HG02678 (cell line): ENCODE measurements at regions not wholly inside any gene's neighbourhood (a gene's known extent, or its start where the extent isn't known, plus 50 kb on each side); places are given as distances from the start of the nearest gene placed in this dataset.

Source experiments
- ATAC-seq: cut with Tn5 transposase; IDR thresholded peaks from one replicate; pipeline ENCODE4 v1.9.1; 2021; ENCODE audit warnings: mild to moderate bottlenecking, moderate library complexity; ENCODE audit not compliant: unreplicated experiment

- no peak for ATAC-seq
These were observed 186.8 kb downstream of the ZEB2 start for GRCh38 chr2:144333143-144333555.

DNA sequence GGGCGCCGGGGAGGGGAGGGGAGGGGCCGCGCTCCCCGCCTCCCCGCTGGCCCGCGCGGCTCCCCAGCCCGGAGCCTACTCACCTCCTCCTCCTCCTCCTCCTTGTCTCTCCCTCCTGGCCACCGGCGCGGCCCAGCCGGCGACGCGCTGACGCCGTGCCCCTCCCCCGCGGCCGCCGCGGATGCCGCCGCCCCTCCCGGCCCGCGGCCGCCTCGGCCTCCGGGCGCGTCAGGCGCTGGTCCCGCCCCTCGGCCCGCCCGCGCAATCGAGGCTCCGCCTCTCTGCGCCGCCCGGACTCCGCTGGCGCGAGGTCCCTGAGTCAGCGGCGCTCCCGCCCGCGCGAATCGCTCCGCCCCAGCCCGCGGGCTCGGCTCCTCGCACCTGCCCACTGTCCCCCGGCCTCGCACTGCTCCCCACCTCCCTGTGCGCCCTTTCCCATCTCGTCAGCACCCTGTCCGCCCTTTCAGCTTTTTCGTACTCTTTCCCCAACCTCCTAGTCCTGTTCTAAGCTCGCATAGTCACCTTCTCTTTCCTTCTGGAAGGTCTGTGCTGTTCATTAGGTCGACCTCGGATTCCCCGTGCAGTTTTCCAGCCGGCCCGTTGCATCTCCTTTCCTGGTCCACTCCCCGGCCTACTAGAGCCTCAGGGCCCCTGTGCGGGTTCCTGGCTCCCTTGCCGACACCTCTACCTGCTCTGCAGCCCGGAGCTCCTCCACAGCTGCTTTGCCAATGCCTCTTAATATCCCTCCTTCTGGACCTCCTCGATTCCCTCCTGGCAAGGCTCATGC, 187.4 kb downstream of the ZEB2 start:
- peak; percentile 86 for ATAC-seq

GRCh38 chr2:144331674-144332355, 188.1 kb downstream of the ZEB2 start:
- peak; percentile 73 for ATAC-seq

DNA sequence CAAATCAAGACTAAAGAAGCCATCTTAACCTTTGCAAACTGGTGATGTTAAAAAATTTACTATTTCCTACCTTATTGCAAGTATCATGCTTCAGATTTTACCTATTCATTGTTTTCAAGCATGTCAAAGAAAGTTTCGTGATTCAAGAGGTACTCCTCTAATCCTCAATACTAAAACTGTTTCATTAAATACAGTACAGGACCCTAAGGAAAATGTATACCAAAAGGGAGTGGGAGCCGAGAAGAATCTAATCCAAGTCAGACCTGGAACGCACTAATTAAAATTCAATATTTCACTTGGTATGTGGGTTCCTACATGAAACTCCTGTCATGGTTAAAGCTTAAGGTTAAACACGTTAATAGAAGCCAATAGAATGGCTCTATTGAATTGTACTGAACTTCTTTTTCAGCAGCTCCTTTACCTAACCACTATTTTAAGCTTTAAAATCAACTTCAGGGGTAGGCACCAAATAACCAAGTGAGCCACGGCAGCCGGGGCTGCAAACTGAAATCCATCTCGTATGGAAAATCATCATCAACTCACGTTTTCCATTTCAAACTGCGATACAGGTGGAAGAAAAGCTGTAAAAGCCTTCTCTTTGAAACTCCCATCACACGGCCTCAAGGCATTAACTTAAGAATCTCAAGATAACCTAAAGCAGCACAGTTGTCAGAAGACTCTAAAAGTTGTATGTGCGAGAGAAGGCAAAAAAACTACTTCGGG, 188.8 kb downstream of the ZEB2 start:
- ATAC-seq: no peak

DNA sequence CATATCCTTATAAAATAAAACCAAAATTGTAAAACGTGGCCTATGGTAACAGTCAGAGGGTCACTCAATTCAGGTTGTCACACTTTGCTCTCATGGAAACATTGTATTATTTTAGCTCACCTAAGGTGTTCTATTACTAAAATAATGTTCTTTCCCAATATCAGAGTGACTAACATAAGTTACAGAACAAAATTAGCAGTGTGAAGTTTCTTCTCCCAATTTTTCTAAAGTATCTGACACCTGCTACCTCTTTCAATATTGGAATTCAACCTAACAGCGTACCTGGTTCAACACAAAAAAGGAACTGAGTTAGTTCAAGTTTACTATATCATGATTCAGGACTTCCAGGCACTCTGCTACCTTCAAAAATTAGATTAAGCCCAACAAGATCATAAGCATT, 190.4 kb downstream of the ZEB2 start:
- ATAC-seq: no peak

GRCh38 chr2:144328938-144329337, 191.0 kb downstream of the ZEB2 start:
- no peak for ATAC-seq

DNA sequence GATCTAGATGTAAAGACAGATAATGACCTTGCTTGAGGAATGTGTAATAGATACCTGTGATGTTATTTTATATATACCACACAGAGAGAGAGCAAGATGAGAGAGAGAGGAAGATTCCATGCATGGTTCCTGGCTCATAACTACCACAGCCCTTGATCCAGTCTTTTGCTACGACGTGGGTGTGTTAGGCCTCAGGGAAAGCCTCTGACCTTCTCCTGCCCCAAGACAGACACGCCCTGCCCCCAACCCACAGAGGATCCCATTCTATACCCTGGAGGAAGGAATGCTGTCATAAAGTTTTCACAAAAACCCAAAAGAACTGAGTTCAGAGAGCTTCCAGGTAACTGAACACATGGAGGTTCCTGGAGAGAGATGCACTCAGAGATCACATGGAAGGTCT, 193.1 kb downstream of the ZEB2 start:
- no peak for ATAC-seq

DNA sequence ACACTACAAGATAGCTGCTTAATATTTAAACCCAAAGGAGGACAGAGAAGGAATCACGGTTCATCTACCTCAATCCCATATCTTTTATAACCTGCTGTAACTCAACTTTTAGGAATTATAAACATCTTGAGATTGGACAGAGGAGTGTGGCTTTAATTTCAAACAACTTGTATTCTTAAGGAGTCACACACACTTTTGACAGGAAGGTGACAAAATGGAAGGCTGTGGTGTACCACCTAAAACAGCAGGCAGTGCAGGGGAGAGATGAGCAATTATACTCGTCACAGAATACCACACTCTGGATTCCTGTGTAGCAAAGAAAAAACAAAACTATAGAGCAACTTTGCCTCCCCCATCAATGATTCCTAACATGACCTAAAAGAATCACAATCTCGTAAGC, 194.8 kb downstream of the ZEB2 start:
- peak; percentile 55 for ATAC-seq

GRCh38 chr2:144324446-144325045, 195.4 kb downstream of the ZEB2 start:
- ATAC-seq: peak; percentile 42

- ATAC-seq: peak; percentile 56
These were observed 196.0 kb downstream of the ZEB2 start for GRCh38 chr2:144323946-144324345.

- ATAC-seq: no peak
These were observed 197.5 kb downstream of the ZEB2 start for GRCh38 chr2:144322379-144322778.

DNA sequence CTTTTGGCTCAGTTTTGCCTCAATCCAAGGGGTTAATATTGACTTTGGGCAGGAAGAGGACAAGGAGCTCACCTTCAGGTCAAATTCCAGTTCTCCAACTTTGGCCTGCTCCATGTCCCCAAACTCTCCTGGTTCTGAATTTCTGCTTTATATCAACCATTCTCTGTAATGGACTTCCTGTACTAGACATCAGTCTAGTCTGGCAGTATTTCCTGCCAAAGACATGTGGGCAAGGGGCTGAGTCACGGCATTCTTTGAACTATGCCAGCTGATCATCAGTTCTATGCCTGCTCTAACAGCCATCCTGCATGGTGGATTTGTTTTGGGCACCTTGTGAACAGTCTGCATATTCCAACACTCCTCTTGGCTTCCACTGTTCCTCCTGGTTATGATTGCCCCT, 199.4 kb downstream of the ZEB2 start:
- no peak for ATAC-seq

- ATAC-seq: no peak
These were observed 202.7 kb downstream of the ZEB2 start for GRCh38 chr2:144317071-144317738.

GRCh38 chr2:144310889-144311608, 208.9 kb downstream of the ZEB2 start:
- ATAC-seq: no peak

DNA sequence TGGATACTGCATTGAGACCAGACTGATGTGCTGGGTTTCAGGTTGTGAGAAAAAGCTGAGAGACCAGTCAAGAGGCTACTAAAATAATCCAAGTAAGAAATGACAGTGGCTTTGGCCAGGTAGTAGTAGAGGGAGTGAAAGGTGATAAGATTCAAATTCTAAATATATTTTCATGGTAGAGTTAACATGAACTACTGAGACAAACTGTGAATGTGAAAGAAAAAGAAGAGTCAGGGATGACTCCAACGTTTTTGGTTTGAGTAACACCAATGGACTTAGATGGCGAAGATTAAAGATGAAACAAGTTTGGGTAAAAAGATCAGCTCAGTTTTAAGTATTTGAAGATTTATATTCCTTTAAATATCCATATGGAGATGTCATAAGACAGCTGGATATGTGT, 209.4 kb downstream of the ZEB2 start:
- no peak for ATAC-seq

GRCh38 chr2:144307711-144308110, 212.2 kb downstream of the ZEB2 start:
- no peak for ATAC-seq

- ATAC-seq: no peak
These were observed 215.7 kb downstream of the ZEB2 start for GRCh38 chr2:144304202-144304601.

DNA sequence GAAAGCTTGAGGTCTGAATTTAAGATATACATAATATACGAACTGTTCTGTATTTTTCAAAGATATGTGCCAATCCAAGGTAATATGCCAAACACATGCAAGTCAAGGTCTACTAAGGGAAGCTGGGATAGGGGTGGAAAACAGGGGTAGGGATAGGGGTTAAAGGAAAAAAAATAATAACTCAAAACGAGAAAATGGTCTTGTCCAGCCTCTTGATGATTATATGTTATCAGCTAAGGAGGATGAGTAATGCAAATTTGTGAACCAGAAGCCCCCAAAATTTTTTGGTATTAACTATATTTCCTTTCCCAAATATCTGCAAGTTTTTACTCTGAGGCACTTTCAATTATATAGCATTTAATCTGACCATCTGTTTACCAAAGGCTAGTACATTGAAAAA, 219.3 kb downstream of the ZEB2 start:
- no peak for ATAC-seq

DNA sequence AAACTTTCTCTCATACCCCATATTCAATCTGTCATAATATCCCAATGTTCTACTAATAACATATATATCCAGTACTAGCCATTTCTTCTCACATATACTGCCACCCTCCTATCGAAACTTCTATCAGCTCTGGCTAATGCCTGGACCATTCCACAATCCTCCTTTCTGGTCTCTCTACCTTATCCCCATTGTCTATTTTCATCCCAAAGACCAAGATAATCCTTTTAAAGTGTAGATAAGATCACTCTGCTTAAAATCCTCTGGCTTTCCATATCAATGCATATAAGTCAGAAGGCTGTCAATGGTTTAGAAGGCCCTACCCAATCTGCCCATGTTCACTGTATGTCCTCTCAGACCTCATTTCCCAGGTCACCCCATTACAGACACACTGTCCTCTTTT, 229.6 kb downstream of the ZEB2 start:
- ATAC-seq: no peak

GRCh38 chr2:144288438-144288837, 231.5 kb downstream of the ZEB2 start:
- no peak for ATAC-seq
